Stimulated activated CD8-positive, alpha-beta memory T cell treated with anti-CD3 and anti-CD28 coated beads, Interleukin-2, amount 100 ng/mL, for 1 hour (primary cell): ENCODE measurements at regions not wholly inside any gene's neighbourhood (a gene's known extent, or its start where the extent isn't known, plus 50 kb on each side); places are given as distances from the start of the nearest gene placed in this dataset.

Experiments
- DNase-seq, 2 donors: peaks; one replicate each; pipeline ENCODE4 v3.0.0-alpha.2; 2020; ENCODE audit warnings: low read depth in 2 of 2

DNA sequence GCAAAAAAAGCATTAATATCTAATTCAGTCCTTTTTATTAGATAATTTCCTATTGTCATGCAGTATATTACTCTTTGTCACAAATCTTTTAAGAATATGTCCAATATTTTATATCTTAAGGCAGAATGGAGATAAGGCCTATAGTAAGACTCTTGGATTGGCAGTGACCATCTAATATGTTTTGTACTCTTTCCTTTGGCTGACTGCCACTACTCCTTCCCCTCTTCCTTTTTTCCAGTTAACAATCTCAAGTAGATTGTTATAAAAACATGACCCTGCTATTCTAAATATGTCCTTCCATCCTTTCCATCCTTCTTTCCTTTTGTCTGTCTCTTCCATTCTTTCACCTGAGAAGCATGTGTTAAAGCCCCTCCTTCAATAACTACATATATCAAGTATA lies 92.8 kb upstream of the TMEM168 start:
- no peak for DNase-seq

DNA sequence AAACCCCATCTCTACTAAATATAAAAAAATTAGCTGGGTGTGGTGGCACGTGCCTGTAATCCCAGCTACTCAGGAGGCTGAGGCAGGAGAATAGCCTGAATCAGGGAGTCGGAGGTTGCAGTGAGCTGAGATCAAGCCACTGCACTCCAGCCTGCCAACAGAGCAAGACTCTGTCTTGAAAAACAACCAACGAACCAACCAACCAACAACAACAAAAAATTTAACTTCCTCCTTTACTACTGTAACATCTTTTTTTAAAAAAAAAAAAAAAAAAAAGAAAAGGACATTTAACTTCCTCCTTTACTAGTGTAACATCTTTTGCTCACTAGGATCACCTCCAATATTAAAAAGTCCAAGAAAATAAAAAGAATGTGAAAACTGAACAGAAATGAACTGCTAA lies 92.3 kb upstream of the TMEM168 start:
- no peak for DNase-seq

DNA sequence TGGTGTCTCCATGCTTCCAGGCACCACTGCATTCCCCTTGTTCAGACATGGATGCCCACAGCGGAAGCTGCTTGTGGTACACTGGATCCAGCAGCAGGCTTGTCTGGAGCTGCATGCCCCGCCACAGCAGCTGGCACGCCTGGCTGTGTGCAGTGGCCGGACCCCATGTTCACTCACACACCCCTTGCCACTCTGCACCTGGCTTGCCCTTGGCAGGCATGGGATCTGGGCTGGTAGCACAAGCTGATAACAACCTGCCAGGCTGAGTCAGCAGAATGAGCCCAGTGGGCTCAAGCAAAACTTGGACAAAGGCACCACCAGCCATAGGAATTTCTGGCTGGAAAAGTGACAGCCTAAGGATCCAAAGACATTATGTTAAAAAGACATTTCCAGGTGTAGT lies 91.8 kb upstream of the TMEM168 start:
- no peak for DNase-seq

DNA sequence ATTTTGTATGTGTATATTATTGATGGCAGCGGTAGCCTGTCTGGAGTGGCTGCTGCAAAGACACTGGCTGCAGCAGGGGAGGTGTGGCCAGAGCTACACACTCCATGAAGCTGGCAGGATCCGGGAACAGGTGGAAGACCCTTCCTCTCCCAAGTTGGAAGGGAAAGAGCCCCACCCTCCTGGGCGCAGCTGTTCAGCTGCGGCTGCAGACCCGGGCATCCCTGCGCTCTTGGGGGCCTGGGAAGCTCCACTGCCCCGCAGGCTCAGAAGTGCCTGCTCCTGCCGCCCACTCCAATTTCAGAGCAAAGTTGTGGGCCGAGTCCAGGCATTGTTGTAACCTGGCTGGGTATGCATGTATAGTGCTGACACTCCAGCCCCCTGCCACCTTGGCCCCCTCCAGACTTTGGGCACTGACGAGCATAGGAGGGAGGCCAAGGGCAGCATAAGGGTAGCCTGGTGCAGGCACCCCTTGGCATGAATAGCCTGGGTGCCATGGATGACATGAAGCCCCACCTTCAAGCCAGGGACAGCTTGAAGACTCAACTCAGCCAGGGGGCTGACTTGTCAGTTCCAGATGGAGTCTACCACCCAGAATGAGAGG lies 90.7 kb upstream of the TMEM168 start:
- DNase-seq = no peak

DNA sequence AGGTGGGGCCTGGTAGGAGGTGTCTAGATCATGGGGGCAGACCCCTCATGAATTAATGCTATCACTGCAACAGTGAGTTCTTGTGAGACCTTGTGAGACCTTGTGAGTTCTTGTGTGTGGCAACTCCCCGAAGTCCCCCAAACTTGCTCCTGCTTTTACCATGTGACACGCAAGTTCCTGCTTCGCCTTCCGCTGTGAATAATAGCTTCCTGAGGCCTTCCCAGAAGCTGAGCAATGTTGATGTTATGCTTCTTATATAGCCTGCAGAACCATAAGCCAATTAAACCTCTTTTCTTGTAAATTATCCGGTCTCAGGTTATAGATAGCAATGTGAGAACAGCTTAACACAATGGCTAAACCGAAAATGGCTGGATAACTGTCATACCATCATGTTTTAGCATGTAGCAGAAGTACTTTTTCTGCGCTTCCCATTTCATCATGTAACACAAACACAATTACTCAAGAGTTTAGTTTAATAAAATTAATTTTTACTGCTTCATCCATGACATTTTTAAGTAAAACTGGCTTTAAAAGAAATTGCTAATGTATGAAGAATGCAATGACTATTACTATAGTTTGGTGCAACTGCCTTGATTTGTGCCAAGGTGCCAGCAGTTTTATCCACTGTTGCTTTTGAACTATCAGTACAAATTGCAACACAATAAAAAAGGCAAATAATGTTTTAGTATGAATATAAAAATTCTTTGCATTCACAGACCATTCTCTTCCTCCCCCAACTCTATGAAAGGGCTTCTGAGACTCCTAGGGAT lies 87.7 kb upstream of the TMEM168 start:
- no peak for DNase-seq

DNA sequence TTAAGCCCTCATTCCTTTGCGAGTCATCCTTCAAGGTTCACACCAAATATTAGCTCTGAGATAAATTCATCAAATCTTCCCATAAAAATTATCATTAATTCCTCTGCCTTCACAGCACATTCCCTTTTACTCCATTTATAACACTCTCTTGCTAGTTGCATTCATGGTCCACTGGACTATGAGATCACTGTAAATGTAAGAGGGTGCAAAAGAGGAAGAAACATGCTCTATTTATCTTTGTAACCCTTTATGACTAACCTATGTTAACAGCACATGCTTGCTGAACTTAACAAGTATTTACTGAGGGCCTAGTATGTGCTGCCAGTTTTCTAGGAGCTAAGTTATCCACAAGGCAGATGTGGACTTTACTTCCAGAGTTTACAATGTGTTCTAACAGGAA lies 86.7 kb upstream of the TMEM168 start:
- DNase-seq = no peak

DNA sequence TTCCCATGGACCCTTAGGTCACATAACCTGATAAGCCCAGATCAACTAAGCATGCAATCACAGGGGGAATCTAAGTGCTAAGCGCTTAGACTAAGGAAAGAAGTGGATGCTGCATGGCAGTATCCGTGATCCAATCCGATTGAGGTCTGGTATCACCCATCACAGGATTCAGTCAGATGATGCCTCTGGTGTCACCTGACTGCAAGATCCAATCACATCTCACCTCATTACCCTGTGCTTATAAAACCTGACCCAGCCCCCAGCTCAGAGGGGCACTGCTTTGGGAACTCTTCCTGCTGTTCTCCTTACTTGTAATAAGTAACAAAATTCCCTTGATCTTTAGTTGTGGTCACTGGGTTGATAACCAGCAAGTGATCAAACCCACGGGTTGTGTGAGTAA lies 84.7 kb upstream of the TMEM168 start:
- DNase-seq = no peak

DNA sequence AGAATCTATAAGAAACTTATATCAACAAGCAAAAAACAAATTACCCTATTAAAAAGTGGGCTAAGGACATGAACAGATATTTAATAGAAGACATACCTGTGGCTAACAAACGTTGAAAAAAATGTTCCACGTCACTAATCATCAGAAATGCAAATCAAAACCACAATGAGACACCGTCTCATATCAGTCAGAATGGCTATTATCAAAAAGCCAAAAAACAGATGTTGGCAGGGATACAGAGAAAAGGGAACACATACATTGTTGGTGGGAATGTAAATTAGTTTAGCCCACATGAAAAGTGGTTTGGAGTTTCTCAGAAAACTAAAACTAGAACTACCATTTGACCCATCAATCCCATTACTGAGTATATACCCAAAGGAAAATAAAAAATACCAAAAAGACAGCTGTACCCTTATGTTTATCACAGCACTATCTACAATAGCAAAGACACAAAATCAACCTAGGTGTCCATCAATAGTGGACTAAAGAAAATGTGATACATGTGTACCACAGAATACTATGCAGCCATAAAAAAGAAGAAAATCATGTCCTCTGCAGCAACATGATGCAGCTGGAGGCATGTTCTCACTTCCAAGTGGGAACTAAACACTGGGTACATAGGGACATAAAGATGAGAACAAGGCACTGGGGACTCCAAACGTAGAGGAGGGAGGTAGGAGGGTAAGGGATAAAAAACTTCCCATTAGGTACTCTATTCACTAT lies 83.8 kb upstream of the TMEM168 start:
- DNase-seq = no peak

DNA sequence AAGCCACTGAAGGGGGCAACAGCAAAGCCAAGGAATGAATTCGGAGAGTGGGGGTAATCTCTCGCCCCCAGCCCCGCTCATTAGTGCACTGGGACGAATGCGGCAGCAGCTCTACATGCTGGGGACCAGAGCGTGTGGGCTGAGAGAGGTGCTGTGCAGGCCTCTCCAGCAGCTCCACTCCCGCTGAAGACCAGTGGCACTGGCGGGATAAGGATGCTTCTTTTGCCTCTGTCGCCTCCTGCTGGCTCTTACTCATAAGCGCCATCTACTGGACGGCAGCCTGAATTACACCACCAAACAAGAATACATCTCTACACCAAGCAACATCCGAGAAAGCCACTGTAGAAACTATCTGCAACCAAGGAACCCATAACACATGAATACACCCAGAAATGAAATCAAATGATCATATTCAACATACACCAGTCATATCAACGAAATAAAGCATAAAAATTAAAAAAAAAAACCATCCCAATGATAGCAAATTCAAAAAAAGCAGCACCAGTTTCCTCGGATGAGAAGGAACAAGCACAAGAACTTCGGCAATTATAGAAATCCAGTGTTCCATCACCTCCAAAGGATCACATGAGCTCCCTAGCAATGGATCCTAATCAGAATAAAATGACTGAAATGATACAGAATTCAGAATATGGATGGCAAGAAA lies 79.0 kb upstream of the TMEM168 start:
- peak in 1 of 2 donors; percentile 13 for DNase-seq

DNA sequence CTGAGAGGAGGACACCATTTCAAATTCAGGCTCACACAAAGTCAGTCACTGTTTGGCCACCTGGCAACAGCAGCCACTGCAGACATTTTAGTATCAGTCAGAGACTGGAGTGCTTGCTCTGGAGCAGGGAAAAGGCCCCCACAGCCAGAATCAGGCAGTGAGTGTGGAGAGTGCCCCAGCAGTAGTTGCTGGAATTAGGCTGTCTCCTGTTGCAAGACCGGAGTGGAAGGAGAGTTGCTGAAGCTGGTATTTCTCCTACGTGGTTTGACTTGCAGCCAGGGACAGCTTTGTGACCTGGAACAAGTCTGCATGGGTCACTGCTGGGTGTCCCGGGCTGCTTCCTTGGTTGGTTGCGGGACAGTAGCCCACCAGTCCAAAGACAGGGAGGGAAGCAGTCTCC lies 78.4 kb upstream of the TMEM168 start:
- DNase-seq = no peak

DNA sequence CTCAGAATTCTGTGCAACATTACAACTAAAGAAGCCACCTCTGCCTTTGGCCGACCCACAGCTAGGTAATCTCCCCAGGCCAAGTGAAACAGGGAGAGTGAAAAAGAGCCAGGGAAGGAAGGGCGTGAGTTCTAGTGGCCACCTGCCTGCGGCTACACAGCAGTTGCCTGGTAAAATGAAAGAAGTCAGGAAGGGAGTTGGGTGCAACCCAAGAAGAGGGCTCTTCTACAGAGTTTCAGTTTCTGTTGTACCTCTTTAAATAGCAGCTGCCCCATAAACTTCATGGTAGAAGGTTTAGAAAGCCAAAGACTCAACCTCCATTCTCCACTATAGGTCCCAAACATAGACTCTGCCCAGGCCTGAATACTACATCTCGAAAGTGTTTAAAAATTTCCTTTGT lies 76.2 kb upstream of the TMEM168 start:
- no peak for DNase-seq

DNA sequence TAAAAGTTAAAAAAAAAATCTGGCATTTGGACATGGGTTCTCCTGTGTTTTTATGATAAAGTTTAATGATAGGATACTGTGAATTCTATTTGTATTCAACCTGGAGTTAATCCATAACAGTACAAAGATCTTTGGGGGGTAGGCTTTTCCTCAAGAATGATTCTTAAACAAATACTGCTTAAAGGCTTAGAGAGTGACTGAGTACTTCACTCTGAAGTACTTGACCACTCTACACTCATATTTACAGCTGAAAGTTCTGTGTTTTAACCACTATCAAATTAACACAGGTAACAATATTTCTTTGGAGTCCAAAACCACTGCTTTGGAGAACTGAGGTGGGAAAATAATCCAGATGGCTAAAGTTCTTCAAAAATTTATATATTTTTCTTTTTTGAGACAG lies 74.2 kb upstream of the TMEM168 start:
- DNase-seq = no peak

DNA sequence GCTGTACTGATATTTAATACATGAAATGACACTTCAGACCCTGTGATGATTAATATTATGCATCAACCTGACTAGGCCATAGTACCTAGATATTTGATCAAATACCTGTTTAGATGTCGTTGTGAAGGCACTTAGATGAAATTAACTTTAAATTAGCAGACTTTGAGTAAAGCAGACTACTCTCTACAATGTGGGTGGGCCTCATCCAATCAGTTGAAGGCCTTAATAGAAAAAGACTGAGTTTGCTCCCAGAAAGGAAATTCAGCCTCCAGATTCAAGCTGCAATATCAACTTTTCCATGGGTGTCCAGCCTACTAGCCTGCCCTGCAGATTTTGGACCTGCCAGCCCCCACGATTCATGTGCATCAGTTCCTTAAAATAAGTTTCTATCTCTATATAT lies 68.6 kb upstream of the TMEM168 start:
- no peak for DNase-seq

DNA sequence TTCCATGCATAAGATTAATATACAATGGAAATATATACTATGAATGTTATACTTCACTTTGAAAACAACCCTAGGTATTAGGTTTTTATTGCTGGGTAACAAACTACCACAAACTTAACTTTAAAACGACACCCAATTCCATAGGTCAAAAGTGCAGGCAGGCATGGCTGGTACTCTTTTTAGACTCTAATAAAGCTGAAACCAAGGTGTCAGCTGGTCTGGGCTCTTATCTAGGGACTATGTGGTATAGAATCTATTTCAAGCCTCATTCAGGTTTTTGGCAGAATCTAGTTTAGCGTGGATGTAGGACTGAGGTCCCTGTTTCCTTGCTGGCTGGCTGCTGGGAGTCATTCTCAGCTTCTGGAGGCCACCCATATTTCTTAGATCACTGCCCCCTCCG lies 65.0 kb upstream of the TMEM168 start:
- no peak for DNase-seq

DNA sequence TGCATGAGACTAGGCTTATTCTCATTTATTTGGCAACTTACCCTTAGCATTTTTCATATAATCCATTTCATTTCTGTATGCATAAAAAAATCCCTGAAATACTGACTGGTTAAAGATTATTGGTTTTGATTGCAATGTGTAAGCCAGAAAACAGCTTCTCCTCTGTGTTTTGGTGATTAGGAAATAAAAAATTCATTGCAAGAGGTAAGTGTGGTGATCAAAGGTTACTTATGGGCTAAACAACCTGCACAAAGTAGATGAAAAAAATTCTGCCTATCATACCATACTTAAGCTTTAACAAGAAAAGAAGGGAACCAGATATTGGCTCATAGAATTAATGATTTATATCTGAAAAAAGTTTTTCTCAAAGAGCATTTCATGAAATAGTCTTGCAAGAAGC lies 64.0 kb upstream of the TMEM168 start:
- no peak for DNase-seq

DNA sequence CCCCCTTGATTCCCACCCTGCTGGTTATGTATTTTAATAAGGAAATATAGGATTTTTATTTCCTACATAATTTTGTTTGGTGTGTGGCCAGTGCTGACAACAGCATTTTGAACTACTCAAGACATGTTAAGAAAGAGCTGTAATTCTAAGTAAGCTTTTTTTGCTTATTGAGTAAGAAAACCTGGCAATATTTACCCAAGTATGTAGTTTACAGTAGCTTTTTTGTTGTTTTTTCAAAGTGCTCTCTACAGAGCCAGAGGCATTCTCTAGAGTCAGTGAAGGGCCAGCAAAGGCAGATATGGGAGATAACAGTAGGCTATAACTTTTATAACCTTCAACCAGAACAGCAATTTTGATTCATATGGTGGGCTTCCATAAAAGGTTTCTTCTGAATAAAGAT lies 63.2 kb upstream of the TMEM168 start:
- no peak for DNase-seq

DNA sequence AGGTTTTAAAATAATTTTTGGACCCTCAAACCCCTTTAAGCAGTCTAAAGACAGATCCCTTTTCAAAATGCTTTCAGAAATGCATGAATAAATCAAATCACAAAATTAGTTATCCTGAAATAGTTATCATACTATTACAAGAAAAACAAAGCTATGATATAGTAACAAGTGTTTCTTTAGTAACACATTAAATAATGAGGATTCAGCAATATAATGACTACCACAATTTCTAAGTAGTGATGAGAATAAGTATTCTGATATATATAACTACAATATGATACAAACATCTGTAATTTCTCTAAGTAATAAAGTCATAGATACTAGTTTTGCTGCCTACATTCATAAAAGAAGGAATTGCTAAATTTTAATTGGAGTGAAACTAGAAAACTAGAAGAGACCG lies 53.0 kb upstream of the TMEM168 start:
- no peak for DNase-seq
